BE2C (cell line): ENCODE measurements at regions not wholly inside any gene's neighbourhood (a gene's known extent, or its start where the extent isn't known, plus 50 kb on each side); places are given as distances from the start of the nearest gene placed in this dataset.
A peak's percentile ranks its signal among the peaks of the same experiment; 100 is the strongest.
"Not testable (repeated sequence)": the region's sequence is repeated elsewhere in the genome, so short reads cannot be mapped to it uniquely, and the experiment has no call there.

ENCODE experiments used
- DNase-seq: peaks from one replicate; pipeline ENCODE4 v3.0.0-alpha.2; 2020
- H3K27me3 ChIP-seq: fragments of 250-450 bp; sonication (Bioruptor Pico); 2 replicates; pipeline ENCODE4 v1.5.1; 2020; ENCODE audit warnings: mild to moderate bottlenecking
- H3K36me3 ChIP-seq: fragments of 250-450 bp; sonication (Bioruptor Pico); 2 replicates; pipeline ENCODE4 v1.5.1; 2020; ENCODE audit warnings: mild to moderate bottlenecking
- H3K4me1 ChIP-seq: fragments of 250-450 bp; sonication (Bioruptor Pico); 2 replicates; pipeline ENCODE4 v1.5.1; 2020
- H3K4me3 ChIP-seq: 2 replicates; pipeline ENCODE4 v1.5.1; 2011; ENCODE audit warnings: low read depth, low read length
- H3K9me3 ChIP-seq: fragments of 250-450 bp; sonication (Bioruptor Pico); 2 replicates; pipeline ENCODE4 v1.5.1; 2020
- TF ChIP-seq, protein P1 (sequence below): IDR thresholded peaks from 2 replicates; pipeline ENCODE4 v1.5.1; 2012; ENCODE audit warnings: mild to moderate bottlenecking, low read depth, low read length

DNA sequence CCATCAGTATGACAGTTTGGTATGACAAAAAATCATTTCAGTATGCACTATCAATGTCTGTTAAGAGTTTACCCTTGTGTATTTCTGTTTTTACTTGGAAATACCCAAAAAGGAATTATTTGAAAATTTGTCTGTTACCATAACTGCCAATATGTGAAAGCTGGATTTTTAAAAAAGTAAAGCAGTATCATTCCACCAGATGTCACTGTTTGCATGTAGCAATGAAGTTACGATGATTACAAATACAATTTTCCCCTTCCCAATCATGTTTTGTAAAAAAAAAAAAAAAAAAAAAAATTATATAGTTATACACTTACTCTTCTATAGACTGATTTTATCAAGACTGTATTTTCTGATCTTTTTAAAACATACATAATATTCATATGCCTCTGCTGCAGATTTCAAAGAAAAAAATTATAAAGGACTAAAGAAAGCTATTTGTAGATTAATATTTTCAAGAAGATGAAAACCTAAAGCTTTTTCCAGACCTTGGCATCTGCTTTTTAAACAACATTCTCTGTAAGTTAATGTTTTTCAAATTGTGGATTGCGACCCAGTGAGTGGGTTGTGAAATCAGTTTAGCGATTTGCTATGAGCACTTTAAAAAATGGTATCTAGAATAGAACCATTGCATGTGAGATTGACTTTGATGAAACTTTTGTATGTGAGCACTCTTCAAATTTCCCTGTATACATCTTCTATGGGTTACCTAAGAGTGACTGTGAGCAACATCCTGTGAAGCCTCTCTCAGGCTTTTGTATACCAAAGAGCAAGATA lies 114.2 kb downstream of the TTC6 start:
- TF ChIP-seq, protein P1, sequence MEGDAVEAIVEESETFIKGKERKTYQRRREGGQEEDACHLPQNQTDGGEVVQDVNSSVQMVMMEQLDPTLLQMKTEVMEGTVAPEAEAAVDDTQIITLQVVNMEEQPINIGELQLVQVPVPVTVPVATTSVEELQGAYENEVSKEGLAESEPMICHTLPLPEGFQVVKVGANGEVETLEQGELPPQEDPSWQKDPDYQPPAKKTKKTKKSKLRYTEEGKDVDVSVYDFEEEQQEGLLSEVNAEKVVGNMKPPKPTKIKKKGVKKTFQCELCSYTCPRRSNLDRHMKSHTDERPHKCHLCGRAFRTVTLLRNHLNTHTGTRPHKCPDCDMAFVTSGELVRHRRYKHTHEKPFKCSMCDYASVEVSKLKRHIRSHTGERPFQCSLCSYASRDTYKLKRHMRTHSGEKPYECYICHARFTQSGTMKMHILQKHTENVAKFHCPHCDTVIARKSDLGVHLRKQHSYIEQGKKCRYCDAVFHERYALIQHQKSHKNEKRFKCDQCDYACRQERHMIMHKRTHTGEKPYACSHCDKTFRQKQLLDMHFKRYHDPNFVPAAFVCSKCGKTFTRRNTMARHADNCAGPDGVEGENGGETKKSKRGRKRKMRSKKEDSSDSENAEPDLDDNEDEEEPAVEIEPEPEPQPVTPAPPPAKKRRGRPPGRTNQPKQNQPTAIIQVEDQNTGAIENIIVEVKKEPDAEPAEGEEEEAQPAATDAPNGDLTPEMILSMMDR, result peak; percentile 44
- Histone ChIP-seq H3K4me3 (no peak overlapping the region), H3K9me3 (no peaks in the 10 kb centered on the region), H3K27me3 (peaks cover 16% of the 10 kb centered on the region), H3K4me1 (no peaks in the 10 kb centered on the region), H3K36me3 (no peaks in the 10 kb centered on the region)
- no peak for DNase-seq

DNA sequence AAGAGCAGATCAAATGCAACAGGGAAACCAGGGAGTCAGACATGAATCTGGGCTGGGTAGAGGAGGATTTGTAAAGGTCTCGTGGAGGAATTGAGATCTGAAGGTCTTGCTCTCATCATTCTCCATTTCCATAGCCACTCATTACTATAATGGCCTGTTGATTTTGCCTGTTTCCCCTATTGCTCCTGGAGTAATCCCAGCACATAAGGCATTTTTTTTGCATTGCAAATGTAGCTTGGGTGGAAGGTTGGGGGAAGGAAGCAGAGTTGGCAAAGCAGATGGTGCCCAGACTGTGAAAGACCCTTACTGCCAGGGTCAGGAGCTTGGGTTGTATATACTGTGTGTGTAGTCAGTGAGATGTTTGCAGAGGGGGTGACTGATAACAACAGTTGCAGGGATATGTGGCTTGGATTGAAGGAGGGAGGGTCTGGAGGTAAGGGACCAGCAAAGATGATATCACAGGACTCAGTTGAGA lies 116.0 kb downstream of the TTC6 start:
- Histone ChIP-seq H3K27me3 (peaks cover 2% of the 10 kb centered on the region; the same call in 1 of the 2 replicates), H3K9me3 (no peaks in the 10 kb centered on the region), H3K36me3 (no peaks in the 10 kb centered on the region), H3K4me3 (no peak overlapping the region), H3K4me1 (no peaks in the 10 kb centered on the region)
- TF ChIP-seq, protein P1, result no peak
- no peak for DNase-seq

DNA sequence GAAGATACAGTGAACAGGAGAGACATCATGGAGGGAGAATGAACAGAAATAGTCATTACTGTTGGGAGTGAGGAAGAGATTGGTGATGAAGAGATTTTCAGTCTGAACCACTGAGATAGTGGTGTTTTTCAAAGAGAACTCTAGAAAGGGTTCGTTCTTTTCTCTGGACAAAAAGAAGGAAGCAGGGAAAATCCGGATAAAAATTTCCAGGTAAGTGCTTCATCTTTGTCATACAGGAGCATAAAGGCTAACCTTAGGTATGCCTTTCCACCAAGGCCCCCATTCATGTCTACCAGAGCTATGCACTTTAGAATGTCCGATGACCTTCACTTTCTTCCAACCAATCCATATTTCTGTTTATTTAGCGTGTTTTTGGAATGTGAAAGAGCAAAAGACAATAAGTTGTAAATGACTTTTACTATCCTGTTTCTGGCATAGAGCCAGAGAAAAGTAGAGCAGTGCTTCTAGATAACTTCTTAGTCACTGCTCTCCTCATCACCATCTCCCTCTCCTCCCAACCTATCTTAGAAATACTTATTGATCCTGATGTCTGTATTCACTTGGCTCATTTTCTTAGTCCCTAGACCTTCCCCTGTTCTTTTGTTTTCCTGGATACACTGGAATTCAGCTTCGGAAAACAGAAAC lies 116.5 kb downstream of the TTC6 start:
- Histone ChIP-seq H3K4me1 (no peaks in the 10 kb centered on the region), H3K36me3 (no peaks in the 10 kb centered on the region), H3K4me3 (no peak overlapping the region), H3K27me3 (no peaks in the 10 kb centered on the region), H3K9me3 (no peaks in the 10 kb centered on the region)
- TF ChIP-seq, protein P1, result no peak
- DNase-seq, result no peak

DNA sequence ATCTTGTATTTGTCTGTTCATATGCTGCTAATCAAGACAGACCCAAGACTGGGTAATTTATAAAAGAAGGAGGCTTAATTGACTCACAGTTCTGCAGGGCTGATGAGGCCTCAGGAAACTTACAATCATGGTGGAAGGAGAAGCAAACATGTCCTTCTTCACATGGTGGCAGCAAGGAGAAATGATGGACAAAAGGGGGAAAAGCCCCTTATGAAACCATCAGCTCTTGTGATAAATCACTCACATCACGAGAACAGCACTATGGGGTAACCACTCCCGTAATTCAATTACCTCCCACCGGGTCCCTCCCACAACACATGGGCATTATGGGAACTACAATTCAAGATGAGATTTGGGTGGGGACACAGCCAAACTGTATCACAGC lies 117.0 kb downstream of the TTC6 start:
- H3K4me1 ChIP-seq, H3K9me3 ChIP-seq, H3K36me3 ChIP-seq, DNase-seq, H3K27me3 ChIP-seq, H3K4me3 ChIP-seq: not testable (repeated sequence)

DNA sequence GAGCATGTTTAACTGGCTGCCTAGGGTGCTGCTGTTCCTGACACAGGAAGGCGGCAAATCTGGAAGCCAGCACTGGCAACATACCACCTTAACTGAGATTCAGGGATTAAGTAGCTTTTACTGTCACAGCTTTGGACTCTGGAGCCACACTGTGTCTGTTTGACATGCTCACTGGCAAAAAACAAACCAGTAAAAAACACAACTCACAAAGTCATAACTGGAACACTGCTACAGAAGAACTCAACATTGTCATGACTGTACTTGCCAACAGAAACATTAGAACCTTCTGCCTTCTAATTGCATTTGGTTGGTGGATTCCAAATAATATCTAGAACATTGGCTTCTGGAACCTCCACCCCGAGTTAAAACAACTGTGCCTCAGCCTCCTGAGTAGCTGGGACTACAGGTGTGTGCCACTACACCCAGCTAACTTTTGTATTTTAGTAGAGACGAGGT lies 117.6 kb downstream of the TTC6 start:
- Histone ChIP-seq H3K9me3 (no peaks in the 10 kb centered on the region), H3K36me3 (no peaks in the 10 kb centered on the region), H3K27me3 (no peaks in the 10 kb centered on the region), H3K4me3 (no peak overlapping the region), H3K4me1 (no peaks in the 10 kb centered on the region)
- TF ChIP-seq, protein P1, result no peak
- no peak for DNase-seq

DNA sequence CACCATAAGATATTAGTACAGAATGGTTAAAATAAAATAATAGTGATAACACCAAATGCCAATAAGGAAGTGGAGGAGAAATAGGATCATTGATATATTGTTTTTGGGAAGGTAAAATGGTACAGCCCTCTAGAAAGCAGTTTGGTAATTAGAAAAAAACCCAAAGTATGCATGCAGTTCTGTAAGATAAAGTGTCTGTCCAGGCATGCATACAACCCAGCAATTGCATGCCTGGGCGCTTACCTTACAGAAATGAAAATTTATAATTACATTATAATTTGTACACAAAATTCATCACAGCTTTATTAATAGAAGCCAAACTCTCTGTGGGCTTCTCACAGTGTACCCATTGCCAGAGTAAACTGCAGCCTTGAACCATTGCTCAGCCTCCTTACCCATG lies 124.7 kb downstream of the TTC6 start:
- no peaks in the 10 kb centered on the region for H3K4me1 ChIP-seq
- no peaks in the 10 kb centered on the region for H3K9me3 ChIP-seq
- no peak overlapping the region for H3K4me3 ChIP-seq
- no peaks in the 10 kb centered on the region for H3K36me3 ChIP-seq
- no peaks in the 10 kb centered on the region for H3K27me3 ChIP-seq
- TF ChIP-seq, protein P1, result no peak
- no peak for DNase-seq
